GM20000 (cell line): ENCODE measurements at regions not wholly inside any gene's neighbourhood (a gene's known extent, or its start where the extent isn't known, plus 50 kb on each side); places are given as distances from the start of the nearest gene placed in this dataset.

ENCODE experiments used
- DNase-seq: peaks from one replicate; pipeline ENCODE4 v3.0.0; 2012; ENCODE audit warnings: low spot score
- CTCF ChIP-seq: IDR thresholded peaks from 2 replicates; pipeline ENCODE4 v1.5.1; 2012; ENCODE audit warnings: mild to moderate bottlenecking, control low read depth; ENCODE audit errors: extremely low read depth, missing control alignments

GRCh38 chr3:115325539-115325938, 178.5 kb upstream of the ZBTB20 start:
- no peak for TF ChIP-seq CTCF
- peak; percentile 10 for DNase-seq

- no peak for DNase-seq
- TF ChIP-seq CTCF, result no peak
These were observed 183.3 kb upstream of the ZBTB20 start for GRCh38 chr3:115330430-115330829.

- TF ChIP-seq CTCF, result no peak
- DNase-seq, result no peak
These were observed 185.9 kb upstream of the ZBTB20 start for GRCh38 chr3:115332998-115333397.

GRCh38 chr3:115336836-115337235, 189.7 kb upstream of the ZBTB20 start:
- no peak for DNase-seq
- TF ChIP-seq CTCF, result no peak

GRCh38 chr3:115340586-115340985, 193.5 kb upstream of the ZBTB20 start:
- no peak for TF ChIP-seq CTCF
- no peak for DNase-seq

- no peak for TF ChIP-seq CTCF
- DNase-seq, result no peak
These were observed 194.1 kb upstream of the ZBTB20 start for GRCh38 chr3:115341208-115341607.

- TF ChIP-seq CTCF, result no peak
These were observed 200.6 kb upstream of the ZBTB20 start for GRCh38 chr3:115347737-115348136.

More at GRCh38 chr3:115347737-115348136, 200.6 kb upstream of the ZBTB20 start:
- no peak for DNase-seq
